DND-41 (cell line): ENCODE measurements at regions not wholly inside any gene's neighbourhood (a gene's known extent, or its start where the extent isn't known, plus 50 kb on each side); places are given as distances from the start of the nearest gene placed in this dataset.
"Not testable (repeated sequence)": the region's sequence is repeated elsewhere in the genome, so short reads cannot be mapped to it uniquely, and the experiment has no call there.

Experiments used
- ATAC-seq: fragments of 200-7000 bp; cut with Tn5 transposase; 3 replicates; pipeline ENCODE4 v1.9.1; 2021; ENCODE audit warnings: low read depth; ENCODE audit not compliant: insufficient read depth
- DNase-seq: peaks from one replicate; pipeline ENCODE4 v3.0.0-alpha.2; 2020
- H2AFZ ChIP-seq: 2 replicates; pipeline ENCODE4 v1.6.0; 2012; ENCODE audit warnings: low read depth, low read length
- H3K27ac ChIP-seq: 2 replicates; pipeline ENCODE4 v1.5.1; 2012; ENCODE audit warnings: low read length, inconsistent platforms
- H3K27me3 ChIP-seq: fragments of 200-600 bp; sonication (generic); 2 replicates; pipeline ENCODE4 v1.6.0; 2012; ENCODE audit warnings: low read length, mild to moderate bottlenecking, inconsistent platforms; ENCODE audit not compliant: insufficient read depth, poor library complexity
- H3K36me3 ChIP-seq: 2 replicates; pipeline ENCODE4 v1.5.1; 2012; ENCODE audit warnings: low read length, inconsistent platforms; ENCODE audit not compliant: insufficient read depth
- H3K4me1 ChIP-seq: 2 replicates; pipeline ENCODE4 v1.5.1; 2012; ENCODE audit warnings: mild to moderate bottlenecking, low read length; ENCODE audit not compliant: insufficient read depth
- H3K4me2 ChIP-seq: 2 replicates; pipeline ENCODE4 v1.6.0; 2012; ENCODE audit warnings: mild to moderate bottlenecking, moderate library complexity, low read length, inconsistent platforms; ENCODE audit not compliant: insufficient read depth
- H3K4me3 ChIP-seq, 2 experiments: fragments of 200-600 bp in 1 of 2; shearing (Covaris generic) in 1 of 2; 2 replicates each; pipeline ENCODE4 v1.5.1; 2012 to 2016; ENCODE audit warnings: inconsistent platforms in 2 of 2, low read length in 2 of 2, mild to moderate bottlenecking in 2 of 2, low read depth in 1 of 2, moderate library complexity in 1 of 2
- H3K79me2 ChIP-seq: 2 replicates; pipeline ENCODE4 v1.6.0; 2012; ENCODE audit warnings: low read length, inconsistent platforms; ENCODE audit not compliant: insufficient read depth
- H3K9ac ChIP-seq: 2 replicates; pipeline ENCODE4 v1.6.0; 2012; ENCODE audit warnings: low read depth, mild to moderate bottlenecking, inconsistent platforms, low read length, moderate library complexity
- H3K9me3 ChIP-seq: 2 replicates; pipeline ENCODE4 v1.5.1; 2012; ENCODE audit warnings: low read length, moderate library complexity, mild to moderate bottlenecking, inconsistent platforms; ENCODE audit not compliant: insufficient read depth, severe bottlenecking
- H4K20me1 ChIP-seq: 2 replicates; pipeline ENCODE4 v1.6.0; 2012; ENCODE audit warnings: low read length; ENCODE audit not compliant: insufficient read depth
- EZH2 ChIP-seq: IDR thresholded peaks from 3 replicates; pipeline ENCODE4 v1.6.1; 2012; ENCODE audit warnings: borderline replicate concordance, low read depth, mild to moderate bottlenecking, moderate library complexity, low read length, inconsistent platforms; ENCODE audit not compliant: severe bottlenecking
- TF ChIP-seq, protein P1 (sequence below): IDR thresholded peaks from 2 replicates; pipeline ENCODE4 v1.5.1; 2012; ENCODE audit warnings: borderline replicate concordance, low read length, moderate library complexity, mild to moderate bottlenecking; ENCODE audit not compliant: poor library complexity, severe bottlenecking; ENCODE audit errors: extremely low read depth

DNA sequence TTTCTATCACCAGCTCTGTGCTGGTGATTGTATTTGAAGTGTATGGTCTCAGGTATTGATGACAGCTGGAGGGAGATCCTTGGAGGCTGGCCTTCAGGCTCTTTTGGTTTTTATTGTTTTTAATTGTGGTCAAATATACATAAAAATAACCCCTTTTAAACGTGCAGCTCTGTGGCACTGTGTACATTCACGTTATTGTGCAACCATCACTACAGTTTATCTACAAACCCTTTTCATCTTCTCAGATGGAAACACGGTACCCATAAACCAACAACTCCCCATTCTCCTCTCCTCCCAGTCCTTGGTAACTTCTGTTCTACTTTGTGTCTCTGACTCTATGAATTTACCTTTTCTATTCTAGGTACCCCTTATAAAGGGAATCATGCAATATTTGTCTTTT is 79.3 kb upstream of the ATP8B1 start:
- Histone ChIP-seq H3K4me1 (no peaks in the 10 kb centered on the region), H4K20me1 (no peaks in the 10 kb centered on the region), H3K9ac (no peak overlapping the region), H3K4me2 (no peak overlapping the region), H2AFZ (no peak overlapping the region), H3K79me2 (no peaks in the 10 kb centered on the region), H3K27ac (no peak overlapping the region), H3K36me3 (no peaks in the 10 kb centered on the region), H3K4me3 (no peak overlapping the region), H3K9me3 (peaks cover 9% of the 10 kb centered on the region), H3K27me3 (no peaks in the 10 kb centered on the region)
- no peak for DNase-seq
- TF ChIP-seq, protein P1, sequence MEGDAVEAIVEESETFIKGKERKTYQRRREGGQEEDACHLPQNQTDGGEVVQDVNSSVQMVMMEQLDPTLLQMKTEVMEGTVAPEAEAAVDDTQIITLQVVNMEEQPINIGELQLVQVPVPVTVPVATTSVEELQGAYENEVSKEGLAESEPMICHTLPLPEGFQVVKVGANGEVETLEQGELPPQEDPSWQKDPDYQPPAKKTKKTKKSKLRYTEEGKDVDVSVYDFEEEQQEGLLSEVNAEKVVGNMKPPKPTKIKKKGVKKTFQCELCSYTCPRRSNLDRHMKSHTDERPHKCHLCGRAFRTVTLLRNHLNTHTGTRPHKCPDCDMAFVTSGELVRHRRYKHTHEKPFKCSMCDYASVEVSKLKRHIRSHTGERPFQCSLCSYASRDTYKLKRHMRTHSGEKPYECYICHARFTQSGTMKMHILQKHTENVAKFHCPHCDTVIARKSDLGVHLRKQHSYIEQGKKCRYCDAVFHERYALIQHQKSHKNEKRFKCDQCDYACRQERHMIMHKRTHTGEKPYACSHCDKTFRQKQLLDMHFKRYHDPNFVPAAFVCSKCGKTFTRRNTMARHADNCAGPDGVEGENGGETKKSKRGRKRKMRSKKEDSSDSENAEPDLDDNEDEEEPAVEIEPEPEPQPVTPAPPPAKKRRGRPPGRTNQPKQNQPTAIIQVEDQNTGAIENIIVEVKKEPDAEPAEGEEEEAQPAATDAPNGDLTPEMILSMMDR = no peak
- no peak for TF ChIP-seq EZH2
- ATAC-seq = no peak

DNA sequence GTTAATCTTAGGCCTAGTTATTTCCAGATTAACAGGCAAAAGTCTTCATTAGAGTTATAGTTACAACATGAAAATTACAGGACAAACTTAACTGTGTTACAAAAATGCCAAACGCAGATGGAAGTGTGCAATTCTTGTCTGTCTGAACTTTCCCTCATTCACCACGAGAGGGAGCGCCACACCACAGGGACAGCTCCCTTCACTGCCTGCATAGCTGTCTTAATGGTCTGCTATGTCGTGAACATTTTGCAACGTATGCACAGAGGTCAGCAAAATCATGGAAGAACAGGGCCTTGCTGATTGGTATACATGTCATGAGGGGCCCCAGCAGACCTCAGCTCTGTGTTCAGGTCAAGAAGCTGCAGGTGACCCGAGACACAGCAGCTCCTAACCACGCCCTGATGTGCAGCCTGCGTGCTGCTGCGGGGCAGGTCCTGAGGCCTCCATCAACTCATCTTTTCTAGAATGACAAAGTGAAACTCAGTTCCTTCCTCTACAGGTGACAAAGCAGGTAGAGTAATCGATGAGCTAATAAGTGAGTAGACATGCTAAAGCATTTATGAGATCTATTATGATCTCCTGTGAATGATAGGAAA is 78.8 kb upstream of the ATP8B1 start:
- H3K4me3 ChIP-seq = no peak overlapping the region

DNA sequence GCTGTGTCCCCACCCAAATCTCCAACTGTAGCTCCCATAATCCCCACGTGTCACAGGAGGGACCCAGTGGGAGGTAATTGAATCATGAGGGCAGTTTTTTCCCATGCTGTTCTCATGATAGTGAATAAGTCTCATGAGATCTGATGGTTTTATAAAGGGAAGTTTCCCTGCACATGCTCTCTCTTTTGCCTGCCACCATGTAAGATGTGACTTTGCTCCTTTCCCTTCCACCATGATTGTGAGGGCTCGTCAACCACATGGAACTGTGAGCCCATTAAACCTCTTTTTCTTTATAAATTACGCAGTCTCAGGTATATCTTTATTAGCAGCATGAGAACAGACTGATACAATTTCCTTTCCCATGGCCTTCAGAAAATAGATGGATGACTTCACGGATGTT is 76.8 kb upstream of the ATP8B1 start:
- H3K4me3 ChIP-seq, H3K36me3 ChIP-seq, DNase-seq, H3K27ac ChIP-seq, H3K4me1 ChIP-seq, H3K9ac ChIP-seq, H3K79me2 ChIP-seq, H3K4me2 ChIP-seq, H4K20me1 ChIP-seq, H3K27me3 ChIP-seq, H3K9me3 ChIP-seq, ATAC-seq, H2AFZ ChIP-seq: not testable (repeated sequence)

More for the DNA sequence above, 78.8 kb upstream of the ATP8B1 start:
- Histone ChIP-seq H3K27ac (no peak overlapping the region), H3K4me2 (no peak overlapping the region), H3K9me3 (peaks cover 9% of the 10 kb centered on the region), H2AFZ (no peak overlapping the region), H3K9ac (no peak overlapping the region), H3K79me2 (no peaks in the 10 kb centered on the region), H4K20me1 (no peaks in the 10 kb centered on the region), H3K4me1 (no peaks in the 10 kb centered on the region), H3K36me3 (no peaks in the 10 kb centered on the region), H3K27me3 (no peaks in the 10 kb centered on the region)
- TF ChIP-seq EZH2 = no peak
- TF ChIP-seq, protein P1 = peak; percentile 92
- peak; percentile 55 for DNase-seq
- ATAC-seq = peak; percentile 97

DNA sequence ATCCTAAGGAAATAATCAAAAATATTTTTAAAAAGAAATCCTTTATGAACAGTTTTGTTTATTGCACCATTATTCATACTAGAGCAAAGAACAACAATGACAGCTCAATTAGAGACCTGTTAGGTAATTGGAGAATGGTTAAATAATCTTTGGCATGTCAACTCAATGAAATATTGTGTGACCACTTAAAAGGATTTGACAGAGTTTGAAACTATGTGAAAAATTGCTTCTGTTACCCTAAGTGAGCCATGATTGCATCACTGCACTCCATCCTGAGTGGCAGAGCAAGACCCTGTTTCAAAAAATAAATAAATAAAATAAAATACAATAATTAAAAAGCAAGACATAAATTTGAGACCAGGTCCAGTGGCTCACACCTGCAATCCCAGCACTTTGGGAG is 66.1 kb upstream of the ATP8B1 start:
- Histone ChIP-seq H3K4me2 (no peak overlapping the region), H3K9ac (no peak overlapping the region), H3K79me2 (no peaks in the 10 kb centered on the region), H3K4me3 (no peak overlapping the region), H3K9me3 (peaks cover 11% of the 10 kb centered on the region), H3K27ac (no peak overlapping the region), H3K4me1 (no peaks in the 10 kb centered on the region), H2AFZ (no peak overlapping the region), H4K20me1 (no peaks in the 10 kb centered on the region), H3K36me3 (no peaks in the 10 kb centered on the region), H3K27me3 (no peaks in the 10 kb centered on the region)
- DNase-seq (no peak), ATAC-seq (no peak)
- TF ChIP-seq, protein P1 = no peak
- no peak for TF ChIP-seq EZH2
